Gastrocnemius medialis (tissue), 4 donors: ENCODE measurements at regions not wholly inside any gene's neighbourhood (a gene's known extent, or its start where the extent isn't known, plus 50 kb on each side); places are given as distances from the start of the nearest gene placed in this dataset.

ENCODE experiments used
- ATAC-seq, 2 donors: fragments of 150-250 bp; one replicate each; pipeline ENCODE4 v1.9.1; 2016
- DNase-seq, 2 donors: peaks; one replicate each; pipeline ENCODE4 v3.0.0-alpha.2; 2019
- H3K27ac ChIP-seq, 4 donors: fragments of 200-600 bp; sonication (generic); 1 replicate in 1 of 4; 2 replicates in 3 of 4; pipeline ENCODE4 v1.5.1; 2016 to 2018; ENCODE audit warnings: mild to moderate bottlenecking in 2 of 4, moderate library complexity in 1 of 4
- H3K27me3 ChIP-seq, 3 donors: fragments of 200-600 bp; sonication (generic) in 2 of 3; 1 replicate in 1 of 3; 2 replicates in 2 of 3; pipeline versions ENCODE4 v1.5.1 to v1.6.0; 2016 to 2019; ENCODE audit warnings: mild to moderate bottlenecking in 1 of 3, moderate library complexity in 1 of 3
- H3K36me3 ChIP-seq, 2 donors: fragments of 200-600 bp; sonication (generic) in 1 of 2; one replicate each; pipeline ENCODE4 v1.5.1; 2017 to 2018
- H3K4me1 ChIP-seq, 2 donors: fragments of 200-600 bp; sonication (generic) in 1 of 2; one replicate each; pipeline ENCODE4 v1.5.1; 2016 to 2017; ENCODE audit warnings: mild to moderate bottlenecking in 2 of 2
- H3K4me3 ChIP-seq, 4 donors: fragments of 200-600 bp; sonication (generic) in 3 of 4; 1 replicate in 1 of 4; 2 replicates in 3 of 4; pipeline ENCODE4 v1.5.1; 2016 to 2019; ENCODE audit warnings: mild to moderate bottlenecking in 2 of 4
- H3K9me3 ChIP-seq, 3 donors: fragments of 200-600 bp; sonication (generic) in 2 of 3; 1 replicate in 1 of 3; 2 replicates in 2 of 3; pipeline ENCODE4 v1.5.1; 2016 to 2019
- POLR2A ChIP-seq, 2 donors: fragments of 450-650 bp; IDR thresholded peaks; one replicate each; pipeline ENCODE4 v1.6.1; 2017; ENCODE audit warnings: antibody characterized with exemption in 2 of 2, mild to moderate bottlenecking in 2 of 2, moderate library complexity in 2 of 2
- in situ Hi-C, 4 donors: fragments of 200-750 bp; cut with MboI; loops; one replicate each; pipeline versions ENCODE4 v1.15.0 to v1.8.0; 2017; ENCODE audit warnings: low sequenced_read_pairs in 4 of 4
- intact Hi-C: fragments of 100-400 bp; cut with DNase I; formaldehyde crosslinking; loops from one replicate; pipeline ENCODE4 v1.15.1; 2023; ENCODE audit warnings: low total_unique reads
- TF ChIP-seq, protein P1 (sequence below), 5 experiments: fragments of 450-650 bp in 3 of 5; fragments of 200-600 bp in 2 of 5; sonication (generic) in 2 of 5; IDR thresholded peaks in 4 of 5; conservative IDR thresholded peaks in 1 of 5; 1 replicate in 4 of 5; 2 replicates in 1 of 5; pipeline ENCODE4 v1.5.1; 2016 to 2019; ENCODE audit warnings: antibody characterized with exemption in 5 of 5, mild to moderate bottlenecking in 3 of 5, moderate library complexity in 3 of 5

DNA sequence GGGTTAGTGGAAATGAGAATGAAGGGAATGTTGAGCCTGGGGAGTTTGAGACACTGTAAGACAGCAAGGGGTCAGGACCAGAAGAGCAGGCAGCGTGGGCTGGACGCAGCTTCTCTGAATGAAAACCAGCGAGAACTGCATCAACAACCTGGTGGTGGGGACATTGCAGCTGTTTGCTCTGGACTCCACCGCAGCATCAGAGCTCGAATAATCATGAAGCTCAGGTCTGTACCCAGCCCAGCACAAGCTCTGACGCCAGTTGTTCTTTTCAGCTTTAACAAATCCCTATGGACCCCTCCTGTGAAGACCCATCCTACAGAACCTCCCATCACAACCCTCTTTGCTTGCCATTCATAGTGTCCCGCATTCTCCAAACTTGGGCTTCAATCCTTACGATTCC is 106.8 kb upstream of the PNPLA4 start:
- in situ Hi-C loops (no loop called here), intact Hi-C loops (no loop called here)
- DNase-seq, result no peak
- Histone ChIP-seq H3K9me3 (no peaks in the 10 kb centered on the region), H3K27ac (no peak overlapping the region), H3K36me3 (no peaks in the 10 kb centered on the region), H3K4me1 (peaks cover 0 to 10% of the 10 kb centered on the region in 2 donors), H3K27me3 (no peaks in the 10 kb centered on the region), H3K4me3 (no peak overlapping the region)
- ATAC-seq, result no peak
- no peak for TF ChIP-seq POLR2A (IDR thresholded peaks at IDR 0.05)
- TF ChIP-seq, protein P1, sequence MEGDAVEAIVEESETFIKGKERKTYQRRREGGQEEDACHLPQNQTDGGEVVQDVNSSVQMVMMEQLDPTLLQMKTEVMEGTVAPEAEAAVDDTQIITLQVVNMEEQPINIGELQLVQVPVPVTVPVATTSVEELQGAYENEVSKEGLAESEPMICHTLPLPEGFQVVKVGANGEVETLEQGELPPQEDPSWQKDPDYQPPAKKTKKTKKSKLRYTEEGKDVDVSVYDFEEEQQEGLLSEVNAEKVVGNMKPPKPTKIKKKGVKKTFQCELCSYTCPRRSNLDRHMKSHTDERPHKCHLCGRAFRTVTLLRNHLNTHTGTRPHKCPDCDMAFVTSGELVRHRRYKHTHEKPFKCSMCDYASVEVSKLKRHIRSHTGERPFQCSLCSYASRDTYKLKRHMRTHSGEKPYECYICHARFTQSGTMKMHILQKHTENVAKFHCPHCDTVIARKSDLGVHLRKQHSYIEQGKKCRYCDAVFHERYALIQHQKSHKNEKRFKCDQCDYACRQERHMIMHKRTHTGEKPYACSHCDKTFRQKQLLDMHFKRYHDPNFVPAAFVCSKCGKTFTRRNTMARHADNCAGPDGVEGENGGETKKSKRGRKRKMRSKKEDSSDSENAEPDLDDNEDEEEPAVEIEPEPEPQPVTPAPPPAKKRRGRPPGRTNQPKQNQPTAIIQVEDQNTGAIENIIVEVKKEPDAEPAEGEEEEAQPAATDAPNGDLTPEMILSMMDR (IDR thresholded peaks at IDR 0.05 in 4 of 5, conservative IDR thresholded peaks at IDR 0.05 in 1 of 5), result no peak

DNA sequence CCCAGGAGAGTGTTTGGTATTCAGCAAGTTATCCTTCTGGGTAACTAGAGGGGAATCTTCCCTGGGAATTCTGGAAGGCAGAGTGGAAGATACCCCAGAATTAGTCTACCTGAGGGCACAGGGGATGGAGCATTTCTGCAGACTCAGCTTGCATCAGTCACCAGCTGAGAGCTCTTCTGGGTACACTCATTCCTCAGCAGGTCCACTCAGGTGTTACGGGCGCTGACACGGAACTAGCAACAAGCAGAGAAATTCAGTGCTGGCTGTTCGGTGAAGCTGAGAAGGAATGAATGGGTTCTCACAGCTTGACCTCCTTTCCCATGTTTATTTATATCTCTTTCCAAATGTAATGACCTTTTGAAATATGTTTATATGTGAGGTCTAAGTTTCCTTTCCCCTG is 106.0 kb upstream of the PNPLA4 start:
- no peak for TF ChIP-seq POLR2A (IDR thresholded peaks at IDR 0.05)
- TF ChIP-seq, protein P1 (IDR thresholded peaks at IDR 0.05 in 4 of 5, conservative IDR thresholded peaks at IDR 0.05 in 1 of 5), result no peak
- in situ Hi-C loops (no loop called here), intact Hi-C loops (no loop called here)
- Histone ChIP-seq H3K4me1 (peaks cover 0 to 10% of the 10 kb centered on the region in 2 donors), H3K27ac (no peak overlapping the region), H3K36me3 (no peaks in the 10 kb centered on the region), H3K4me3 (no peak overlapping the region), H3K27me3 (no peaks in the 10 kb centered on the region), H3K9me3 (no peaks in the 10 kb centered on the region)
- DNase-seq (no peak), ATAC-seq (no peak)

DNA sequence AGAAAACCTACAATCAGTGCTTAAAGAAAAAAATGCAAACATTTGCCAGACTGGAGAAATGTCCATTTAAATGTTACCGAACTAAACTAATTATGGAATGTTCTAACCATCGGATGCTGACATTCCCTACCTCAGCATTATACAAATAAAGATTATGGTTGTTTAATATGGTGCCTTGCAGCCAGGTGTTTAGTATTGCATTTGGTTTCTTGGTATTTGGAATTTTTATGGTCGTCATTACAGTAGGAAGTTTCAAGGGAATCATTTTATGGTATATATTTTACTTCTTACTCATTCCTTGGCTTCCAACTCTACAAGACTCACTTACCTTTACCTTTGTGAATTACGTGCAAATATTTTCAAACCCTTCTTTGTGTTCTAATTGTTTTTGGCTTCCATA is 103.1 kb upstream of the PNPLA4 start:
- no peaks in the 10 kb centered on the region for H3K36me3 ChIP-seq
- no peak for DNase-seq
- H3K27ac ChIP-seq, result no peak overlapping the region
- TF ChIP-seq POLR2A (IDR thresholded peaks at IDR 0.05), result no peak
- TF ChIP-seq, protein P1 (IDR thresholded peaks at IDR 0.05 in 4 of 5, conservative IDR thresholded peaks at IDR 0.05 in 1 of 5), result no peak
- no peaks in the 10 kb centered on the region for H3K4me1 ChIP-seq
- in situ Hi-C loops, result no loop called here
- no peaks in the 10 kb centered on the region for H3K9me3 ChIP-seq
- intact Hi-C loops, result no loop called here
- no peak for ATAC-seq
- no peaks in the 10 kb centered on the region for H3K27me3 ChIP-seq
- H3K4me3 ChIP-seq, result no peak overlapping the region

DNA sequence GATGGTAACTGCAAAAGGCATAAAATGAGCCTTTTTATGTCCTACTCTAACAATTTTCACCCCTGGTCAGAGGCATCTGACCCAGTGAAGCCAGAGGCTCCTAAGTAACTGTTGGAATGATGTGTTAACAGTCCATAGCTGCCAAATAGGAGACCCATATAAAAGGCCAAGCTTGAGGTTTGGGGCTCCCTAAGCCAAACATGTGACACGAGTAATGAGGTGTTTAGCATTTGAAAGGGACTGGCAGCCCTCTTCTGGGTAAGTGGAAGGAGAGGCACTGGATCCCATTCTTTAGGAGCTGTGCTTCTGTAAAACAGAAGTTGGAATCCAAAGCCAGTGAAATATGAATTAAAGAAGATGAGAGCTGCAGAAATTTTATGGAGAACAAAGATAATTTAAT is 100.6 kb upstream of the PNPLA4 start:
- no peak overlapping the region for H3K27ac ChIP-seq
- DNase-seq (no peak), ATAC-seq (no peak)
- no peaks in the 10 kb centered on the region for H3K36me3 ChIP-seq
- intact Hi-C loops, result no loop called here
- TF ChIP-seq, protein P1 (IDR thresholded peaks at IDR 0.05 in 4 of 5, conservative IDR thresholded peaks at IDR 0.05 in 1 of 5), result no peak
- no peak for TF ChIP-seq POLR2A (IDR thresholded peaks at IDR 0.05)
- in situ Hi-C loops, result no loop called here
- no peaks in the 10 kb centered on the region for H3K4me1 ChIP-seq
- H3K27me3 ChIP-seq, result no peaks in the 10 kb centered on the region
- no peak overlapping the region for H3K4me3 ChIP-seq
- no peaks in the 10 kb centered on the region for H3K9me3 ChIP-seq

DNA sequence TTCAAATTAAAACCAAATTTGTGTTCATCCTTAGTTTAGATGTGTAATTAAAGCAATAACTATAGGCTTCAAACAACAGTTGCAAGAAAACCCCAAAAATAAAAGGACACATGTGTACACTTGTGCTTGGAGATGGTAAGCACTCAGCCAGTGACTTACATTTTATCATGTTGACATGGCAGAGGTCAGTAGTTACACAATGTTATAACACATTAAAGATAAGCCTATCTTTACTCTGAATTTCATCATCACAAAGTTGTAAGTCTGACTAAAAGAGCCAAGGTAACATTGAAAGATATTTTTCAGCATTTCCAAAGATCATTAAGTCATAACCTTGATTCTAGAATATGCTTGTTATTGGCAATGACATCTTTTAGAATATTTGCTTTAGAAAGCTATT is 98.5 kb upstream of the PNPLA4 start:
- ATAC-seq, result no peak
- TF ChIP-seq POLR2A (IDR thresholded peaks at IDR 0.05), result no peak
- TF ChIP-seq, protein P1 (IDR thresholded peaks at IDR 0.05 in 4 of 5, conservative IDR thresholded peaks at IDR 0.05 in 1 of 5), result no peak
- Histone ChIP-seq H3K4me1 (no peaks in the 10 kb centered on the region), H3K27ac (no peak overlapping the region), H3K9me3 (no peaks in the 10 kb centered on the region), H3K36me3 (no peaks in the 10 kb centered on the region), H3K4me3 (no peak overlapping the region), H3K27me3 (no peaks in the 10 kb centered on the region)
- intact Hi-C loops, result no loop called here
- no peak for DNase-seq
- in situ Hi-C loops, result no loop called here
